Skeletal muscle tissue (tissue), 3 donors: ENCODE measurements at regions not wholly inside any gene's neighbourhood (a gene's known extent, or its start where the extent isn't known, plus 50 kb on each side); places are given as distances from the start of the nearest gene placed in this dataset.
"Not testable (repeated sequence)": the region's sequence is repeated elsewhere in the genome, so short reads cannot be mapped to it uniquely, and the experiment has no call there.

Experiments
- H3K27ac ChIP-seq: one replicate; pipeline ENCODE4 v1.7.0; 2013; ENCODE audit warnings: mild to moderate bottlenecking, low read depth, low read length, inconsistent platforms
- H3K27me3 ChIP-seq, 3 donors: one replicate each; pipeline ENCODE4 v1.7.0; 2013; ENCODE audit warnings: low read length in 3 of 3; ENCODE audit not compliant: control insufficient read depth in 3 of 3, insufficient read depth in 3 of 3
- H3K36me3 ChIP-seq, 3 donors: one replicate each; pipeline ENCODE4 v1.7.0; 2013; ENCODE audit warnings: low read length in 3 of 3; ENCODE audit not compliant: control insufficient read depth in 3 of 3, insufficient read depth in 3 of 3
- H3K4me1 ChIP-seq, 3 donors: one replicate each; pipeline ENCODE4 v1.7.0; 2013; ENCODE audit warnings: low read length in 3 of 3, mild to moderate bottlenecking in 3 of 3; ENCODE audit not compliant: control insufficient read depth in 3 of 3, insufficient read depth in 3 of 3
- H3K4me3 ChIP-seq, 3 donors: one replicate each; pipeline ENCODE4 v1.7.0; 2013; ENCODE audit warnings: low read length in 3 of 3
- H3K9ac ChIP-seq, 3 donors: one replicate each; pipeline ENCODE4 v1.7.0; 2013; ENCODE audit warnings: low read length in 3 of 3, mild to moderate bottlenecking in 3 of 3, moderate library complexity in 2 of 3, low read depth in 1 of 3
- H3K9me3 ChIP-seq, 3 donors: one replicate each; pipeline ENCODE4 v1.7.0; 2013; ENCODE audit warnings: low read length in 3 of 3; ENCODE audit not compliant: control insufficient read depth in 3 of 3
- donor health status: Osteomylitis.

DNA sequence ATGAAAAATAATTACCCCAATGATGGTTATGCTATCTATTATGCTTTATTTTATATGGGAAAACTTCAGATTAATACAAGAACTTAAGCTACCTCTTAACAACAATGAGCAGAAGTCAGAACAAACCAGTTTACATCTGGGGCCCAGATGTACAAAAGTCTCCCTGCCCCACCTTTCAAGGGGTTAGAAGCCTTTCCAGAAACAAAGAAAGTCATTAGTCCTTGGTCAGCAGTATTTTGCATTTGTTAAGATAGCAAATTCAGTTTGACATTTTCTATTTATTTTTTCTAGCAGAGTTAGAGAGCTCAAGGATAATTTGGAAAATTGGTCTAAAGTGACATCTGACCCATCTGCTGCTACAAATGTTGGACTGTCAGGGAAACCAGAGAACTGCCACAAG, 478.7 kb upstream of the UBE2E2 start:
- Histone ChIP-seq H3K4me3 (no peak overlapping the region), H3K4me1 (no peaks in the 10 kb centered on the region), H3K27ac (no peak overlapping the region), H3K9me3 (no peaks in the 10 kb centered on the region), H3K27me3 (no peaks in the 10 kb centered on the region), H3K9ac (no peak overlapping the region), H3K36me3 (no peaks in the 10 kb centered on the region)

DNA sequence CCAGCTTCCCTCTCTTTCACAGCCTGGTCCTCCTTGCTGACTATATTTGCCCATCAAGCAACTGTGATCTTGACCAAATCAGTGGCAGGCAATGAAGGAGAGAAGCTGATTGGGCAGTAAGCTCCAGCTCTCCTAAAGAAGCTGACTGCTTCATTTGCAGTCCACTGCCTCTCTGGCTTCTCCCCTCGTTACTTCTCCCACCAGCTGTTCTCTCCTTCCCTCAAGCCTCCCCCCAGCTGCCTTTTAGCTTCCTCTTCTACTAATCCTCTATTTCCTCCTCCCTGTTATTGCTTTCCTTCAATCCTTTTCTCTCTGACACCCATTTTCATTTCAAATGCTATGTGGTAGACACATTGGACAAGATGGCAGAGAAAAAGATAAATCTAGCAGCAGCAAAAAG, 474.7 kb upstream of the UBE2E2 start:
- Histone ChIP-seq H3K27ac (no peak overlapping the region), H3K4me1 (no peaks in the 10 kb centered on the region), H3K9ac (no peak overlapping the region), H3K36me3 (no peaks in the 10 kb centered on the region), H3K4me3 (no peak overlapping the region), H3K27me3 (no peaks in the 10 kb centered on the region), H3K9me3 (no peaks in the 10 kb centered on the region)

DNA sequence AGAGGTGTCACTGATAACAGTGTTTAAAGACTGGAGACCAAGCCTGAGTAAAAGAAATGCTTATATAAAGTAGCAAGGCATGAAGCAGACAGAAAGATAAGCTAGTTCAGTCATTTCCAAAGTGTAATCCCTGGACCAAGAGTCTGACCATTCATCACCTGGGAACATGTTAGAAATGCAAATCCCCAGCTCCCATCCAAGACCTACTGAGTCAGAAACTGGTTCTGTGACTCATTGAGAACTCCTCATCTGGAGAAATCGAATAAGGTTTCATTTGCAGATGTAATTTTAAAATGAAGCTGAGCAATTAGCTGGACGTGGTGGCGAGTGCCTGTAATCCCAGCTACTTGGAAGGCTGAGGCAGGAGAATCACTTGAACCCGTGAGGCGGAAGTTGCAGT, 473.9 kb upstream of the UBE2E2 start:
- Histone ChIP-seq H3K36me3 (no peaks in the 10 kb centered on the region), H3K9me3 (no peaks in the 10 kb centered on the region), H3K9ac (no peak overlapping the region), H3K27ac (no peak overlapping the region), H3K4me3 (no peak overlapping the region), H3K4me1 (no peaks in the 10 kb centered on the region), H3K27me3 (no peaks in the 10 kb centered on the region)

DNA sequence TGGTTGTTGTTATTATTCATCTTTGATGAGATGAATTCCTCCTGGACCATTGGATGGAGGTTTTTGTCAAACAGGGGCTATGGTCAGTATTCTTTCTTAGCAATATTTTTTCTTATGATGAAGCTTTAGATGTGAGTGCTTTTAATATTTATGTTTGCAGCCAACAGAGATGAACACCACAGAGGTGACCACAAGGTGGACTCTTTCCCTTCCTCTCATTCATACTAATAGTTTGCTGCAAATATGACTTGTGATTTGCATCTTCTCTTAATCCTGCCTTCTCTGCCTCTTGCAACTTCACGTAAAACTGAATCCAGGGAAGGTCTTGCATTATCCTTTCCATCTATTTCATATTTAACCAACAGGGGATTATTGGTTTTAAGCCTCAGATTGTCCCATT, 473.1 kb upstream of the UBE2E2 start:
- no peak overlapping the region for H3K27ac ChIP-seq
- H3K4me1 ChIP-seq, result no peaks in the 10 kb centered on the region
- no peaks in the 10 kb centered on the region for H3K27me3 ChIP-seq
- H3K9me3 ChIP-seq, result no peaks in the 10 kb centered on the region
- H3K4me3 ChIP-seq, result no peak overlapping the region
- H3K36me3 ChIP-seq, result no peaks in the 10 kb centered on the region
- no peak overlapping the region for H3K9ac ChIP-seq

DNA sequence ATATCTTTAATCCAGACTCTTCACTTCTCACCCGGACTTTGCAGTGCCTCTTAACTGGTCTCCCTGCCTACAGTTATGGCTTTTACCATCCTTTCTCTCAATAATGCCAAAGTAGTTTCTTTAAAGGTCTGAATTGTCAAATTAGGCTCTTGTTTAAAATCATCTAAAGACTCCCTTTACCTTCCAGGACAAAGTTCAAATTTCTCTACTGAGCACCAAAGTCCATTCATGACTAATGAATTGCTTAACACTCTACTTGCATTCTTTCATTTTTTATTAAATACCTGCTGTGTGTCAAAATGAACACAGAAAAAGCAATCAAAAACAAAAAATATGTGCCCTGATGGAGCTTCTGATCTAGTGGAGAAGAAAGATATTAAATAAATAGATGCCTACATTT, 472.4 kb upstream of the UBE2E2 start:
- Histone ChIP-seq H3K4me3 (no peak overlapping the region), H3K27ac (no peak overlapping the region), H3K9ac (no peak overlapping the region), H3K27me3 (no peaks in the 10 kb centered on the region), H3K9me3 (no peaks in the 10 kb centered on the region), H3K36me3 (no peaks in the 10 kb centered on the region), H3K4me1 (no peaks in the 10 kb centered on the region)

DNA sequence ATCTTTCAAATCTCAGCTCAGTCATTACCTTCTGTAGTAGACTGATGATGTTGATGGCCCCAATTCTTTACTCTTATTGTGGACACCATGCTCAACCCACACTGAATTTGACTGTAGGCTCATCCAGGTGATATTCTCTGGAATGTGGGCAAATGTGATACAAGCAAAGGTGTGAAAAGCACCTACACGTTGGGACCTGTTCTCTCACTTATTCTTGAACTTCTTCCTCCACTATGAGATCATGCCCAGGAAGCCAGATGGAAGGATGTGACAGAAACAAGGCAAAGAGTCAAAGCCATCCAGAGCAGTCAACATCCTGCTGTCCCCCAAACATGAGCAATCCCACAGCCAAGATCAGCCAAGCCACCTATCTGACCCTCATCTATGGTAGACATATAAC, 471.2 kb upstream of the UBE2E2 start:
- Histone ChIP-seq H3K4me3 (no peak overlapping the region), H3K9ac (no peak overlapping the region), H3K27ac (no peak overlapping the region), H3K4me1 (no peaks in the 10 kb centered on the region), H3K27me3 (no peaks in the 10 kb centered on the region), H3K36me3 (no peaks in the 10 kb centered on the region), H3K9me3 (no peaks in the 10 kb centered on the region)

DNA sequence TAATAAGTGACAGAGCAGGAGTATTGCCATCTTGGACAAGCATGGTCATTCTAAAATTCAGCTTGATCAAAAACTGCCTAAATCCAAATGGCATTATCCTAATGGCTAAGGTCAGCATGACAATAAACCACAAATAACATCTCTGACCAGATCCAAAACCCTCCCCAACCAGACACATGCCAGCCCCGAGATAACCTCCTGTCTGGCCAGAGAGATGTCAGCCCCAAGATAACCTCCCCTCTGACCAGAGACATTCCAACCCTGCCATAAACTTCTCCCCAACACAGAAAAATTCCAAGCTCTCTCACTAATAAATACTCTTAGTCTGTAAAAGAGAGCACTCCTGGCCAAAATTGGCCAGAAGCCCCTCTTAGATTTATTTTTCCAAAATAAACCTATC, 470.5 kb upstream of the UBE2E2 start:
- no peaks in the 10 kb centered on the region for H3K4me1 ChIP-seq
- no peak overlapping the region for H3K4me3 ChIP-seq
- H3K27ac ChIP-seq, result no peak overlapping the region
- no peak overlapping the region for H3K9ac ChIP-seq
- H3K9me3 ChIP-seq, result no peaks in the 10 kb centered on the region
- H3K27me3 ChIP-seq, result no peaks in the 10 kb centered on the region
- no peaks in the 10 kb centered on the region for H3K36me3 ChIP-seq

DNA sequence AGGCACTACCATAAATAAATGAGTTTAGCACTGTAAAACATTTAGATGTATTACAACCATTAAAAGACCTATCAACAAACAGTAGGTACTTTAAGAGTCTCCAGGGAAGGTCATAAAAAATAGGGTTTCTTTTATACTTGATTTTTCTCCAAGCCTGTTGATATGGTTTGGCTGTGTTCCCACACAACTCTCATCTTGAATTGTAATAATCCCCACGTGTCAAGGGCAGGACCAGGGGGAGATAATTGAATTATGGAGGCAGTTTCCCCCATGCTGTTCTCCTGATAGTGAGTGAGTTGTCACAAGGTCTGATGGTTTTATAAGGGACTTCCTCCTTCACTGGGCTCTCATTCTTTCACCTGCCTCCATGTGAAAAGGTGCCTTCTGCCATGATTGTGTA, 468.9 kb upstream of the UBE2E2 start:
- Histone ChIP-seq H3K9me3 (no peaks in the 10 kb centered on the region), H3K36me3 (no peaks in the 10 kb centered on the region), H3K4me3 (no peak overlapping the region), H3K27me3 (no peaks in the 10 kb centered on the region), H3K4me1 (no peaks in the 10 kb centered on the region), H3K9ac (no peak overlapping the region), H3K27ac (no peak overlapping the region)

DNA sequence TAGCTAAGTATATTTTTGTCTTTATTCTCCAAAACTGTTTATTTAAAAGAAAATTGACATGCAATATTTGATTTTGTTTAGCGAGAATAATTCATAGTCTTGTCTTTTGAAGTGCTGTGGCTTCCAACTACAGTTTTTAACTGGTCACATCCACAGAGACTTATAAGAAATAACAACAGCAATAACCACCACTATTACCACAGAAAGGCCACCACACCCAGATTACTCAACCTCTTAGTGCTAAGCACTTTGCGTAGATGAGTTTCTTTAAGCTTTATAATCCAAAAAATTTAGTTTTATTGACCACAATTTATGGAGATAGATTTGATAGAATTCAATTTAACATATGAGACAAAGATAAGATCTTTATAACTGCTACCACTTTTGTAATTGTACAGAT, 468.4 kb upstream of the UBE2E2 start:
- Histone ChIP-seq H3K4me3 (no peak overlapping the region), H3K27me3 (no peaks in the 10 kb centered on the region), H3K27ac (no peak overlapping the region), H3K9me3 (no peaks in the 10 kb centered on the region), H3K4me1 (no peaks in the 10 kb centered on the region), H3K36me3 (no peaks in the 10 kb centered on the region), H3K9ac (no peak overlapping the region)

DNA sequence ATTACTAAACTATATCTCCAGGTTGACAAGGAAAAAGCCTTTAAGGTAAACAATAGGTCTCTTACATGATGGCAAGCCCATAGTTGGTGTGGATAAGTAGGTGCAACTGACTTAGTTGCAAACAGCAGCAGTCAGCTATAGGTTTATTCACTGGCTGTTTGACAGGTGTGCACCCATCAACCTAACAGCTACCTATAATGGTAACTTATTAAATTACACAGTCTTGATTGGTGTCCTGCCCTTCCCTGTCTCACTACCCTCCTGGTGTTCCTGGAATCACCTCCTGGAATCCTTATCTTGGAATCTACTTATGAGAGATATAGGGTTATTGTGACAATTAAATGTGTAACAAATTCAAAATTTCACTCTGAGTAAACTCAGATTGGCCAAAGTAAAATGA, 467.8 kb upstream of the UBE2E2 start:
- Histone ChIP-seq H3K4me1 (no peaks in the 10 kb centered on the region), H3K4me3 (no peak overlapping the region), H3K27me3 (no peaks in the 10 kb centered on the region), H3K9me3 (no peaks in the 10 kb centered on the region), H3K36me3 (no peaks in the 10 kb centered on the region), H3K9ac (no peak overlapping the region), H3K27ac (no peak overlapping the region)

DNA sequence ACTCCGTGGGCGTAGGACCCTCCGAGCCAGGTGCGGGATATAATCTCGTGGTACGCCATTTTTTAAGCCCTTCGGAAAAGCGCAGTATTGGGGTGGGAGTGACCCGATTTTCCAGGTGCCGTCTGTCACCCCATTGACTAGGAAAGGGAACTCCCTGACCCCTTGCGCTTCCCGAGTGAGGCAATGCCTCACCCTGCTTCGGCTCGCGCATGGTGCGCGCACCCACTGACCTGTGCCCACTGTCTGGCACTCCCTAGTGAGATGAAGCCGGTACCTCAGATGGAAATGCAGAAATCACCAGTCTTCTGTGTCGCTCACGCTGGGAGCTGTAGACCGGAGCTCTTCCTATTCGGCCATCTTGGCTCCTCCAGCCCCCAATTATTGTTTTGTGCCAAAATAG, 459.7 kb upstream of the UBE2E2 start:
- not testable (repeated sequence) for H3K36me3 ChIP-seq

More for the DNA sequence above, 459.7 kb upstream of the UBE2E2 start:
- not testable (repeated sequence) for H3K9me3 ChIP-seq, H3K4me1 ChIP-seq, H3K4me3 ChIP-seq, H3K9ac ChIP-seq, H3K27me3 ChIP-seq, H3K27ac ChIP-seq
